ENCODE measurements at regions not wholly inside any gene's neighbourhood (a gene's known extent, or its start where the extent isn't known, plus 50 kb on each side); places are given as distances from the start of the nearest gene placed in this dataset.

GRCh38 chr5:32504329-32504988 lies 59.9 kb upstream of the ZFR start:
- no peak for DNase-seq

- DNase-seq: no peak
These were observed 58.7 kb upstream of the ZFR start for GRCh38 chr5:32503261-32503660.

GRCh38 chr5:32501071-32502002 lies 56.8 kb upstream of the ZFR start:
- no peak for DNase-seq

GRCh38 chr5:32500181-32500580 lies 55.6 kb upstream of the ZFR start:
- no peak for DNase-seq

- DNase-seq: no peak
These were observed 54.7 kb upstream of the ZFR start for GRCh38 chr5:32499261-32499660.

GRCh38 chr5:32498484-32498883 lies 53.9 kb upstream of the ZFR start:
- DNase-seq: no peak

GRCh38 chr5:32496104-32496503 lies 51.6 kb upstream of the ZFR start:
- no peak for DNase-seq

GRCh38 chr5:32494827-32495226 lies 50.3 kb upstream of the ZFR start:
- no peak for DNase-seq
